ENCODE measurements at regions not wholly inside any gene's neighbourhood (a gene's known extent, or its start where the extent isn't known, plus 50 kb on each side); places are given as distances from the start of the nearest gene placed in this dataset.

- no peak for TF ChIP-seq POLR2A (IDR thresholded peaks at IDR 0.05)
- no peak for TF ChIP-seq CTCF (IDR thresholded peaks at IDR 0.05)
Measured at GRCh38 chr4:176453079-176453478, 133.3 kb downstream of the SPCS3 start.
